ENCODE measurements at regions not wholly inside any gene's neighbourhood (a gene's known extent, or its start where the extent isn't known, plus 50 kb on each side); places are given as distances from the start of the nearest gene placed in this dataset.

DNA sequence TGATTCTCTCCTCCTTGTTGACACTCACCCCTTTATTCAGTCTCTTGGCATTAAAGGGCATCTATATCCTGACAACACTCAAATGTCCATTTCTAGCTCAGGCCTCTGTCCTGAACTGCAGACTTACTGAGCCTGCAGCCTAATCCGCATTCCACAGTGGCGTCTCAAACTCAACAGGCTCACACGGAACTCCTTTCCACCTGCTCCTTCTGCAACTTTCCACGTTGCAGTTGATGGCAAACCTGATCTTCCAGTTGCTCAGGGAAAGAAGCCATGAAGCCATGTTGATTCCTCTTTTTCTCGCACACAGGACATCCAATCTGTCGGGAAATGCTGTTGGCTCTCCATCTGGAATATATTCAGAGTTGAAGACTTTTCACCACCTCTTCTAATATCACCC, 522.4 kb downstream of the CCSER2 start:
- TF ChIP-seq, protein P1, sequence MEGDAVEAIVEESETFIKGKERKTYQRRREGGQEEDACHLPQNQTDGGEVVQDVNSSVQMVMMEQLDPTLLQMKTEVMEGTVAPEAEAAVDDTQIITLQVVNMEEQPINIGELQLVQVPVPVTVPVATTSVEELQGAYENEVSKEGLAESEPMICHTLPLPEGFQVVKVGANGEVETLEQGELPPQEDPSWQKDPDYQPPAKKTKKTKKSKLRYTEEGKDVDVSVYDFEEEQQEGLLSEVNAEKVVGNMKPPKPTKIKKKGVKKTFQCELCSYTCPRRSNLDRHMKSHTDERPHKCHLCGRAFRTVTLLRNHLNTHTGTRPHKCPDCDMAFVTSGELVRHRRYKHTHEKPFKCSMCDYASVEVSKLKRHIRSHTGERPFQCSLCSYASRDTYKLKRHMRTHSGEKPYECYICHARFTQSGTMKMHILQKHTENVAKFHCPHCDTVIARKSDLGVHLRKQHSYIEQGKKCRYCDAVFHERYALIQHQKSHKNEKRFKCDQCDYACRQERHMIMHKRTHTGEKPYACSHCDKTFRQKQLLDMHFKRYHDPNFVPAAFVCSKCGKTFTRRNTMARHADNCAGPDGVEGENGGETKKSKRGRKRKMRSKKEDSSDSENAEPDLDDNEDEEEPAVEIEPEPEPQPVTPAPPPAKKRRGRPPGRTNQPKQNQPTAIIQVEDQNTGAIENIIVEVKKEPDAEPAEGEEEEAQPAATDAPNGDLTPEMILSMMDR (conservative IDR thresholded peaks at IDR 0.05; ENCODE audit: low read depth): no peak
- no peak for DNase-seq (ENCODE audit: low spot score)
- ChIA-PET POLR2A (ENCODE audit: low non-redundant PET) (no interaction called here), CTCF (no interaction called here)
- no peak overlapping the region for H3K27ac ChIP-seq

DNA sequence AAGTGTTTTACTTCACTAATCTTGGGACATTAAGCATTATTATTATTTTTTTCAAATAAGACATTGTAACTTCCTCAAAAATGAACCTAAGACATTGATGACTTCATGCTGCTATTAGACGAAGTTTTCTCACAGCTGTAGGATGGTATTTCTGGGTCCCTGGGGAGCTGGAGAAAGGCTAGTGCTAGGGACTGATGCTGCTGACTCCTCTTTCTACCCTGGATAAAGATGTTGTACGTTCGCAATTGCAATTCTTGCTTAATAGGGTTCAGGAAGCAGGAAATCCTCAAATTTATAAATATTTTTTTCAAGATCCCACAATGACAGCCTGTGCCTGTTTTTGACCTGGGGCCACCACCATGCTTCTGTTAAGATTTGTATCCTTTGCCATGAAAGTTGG, 526.0 kb downstream of the CCSER2 start:
- ChIA-PET CTCF (no interaction called here), POLR2A (ENCODE audit: low non-redundant PET) (no interaction called here)
- H3K27ac ChIP-seq: no peak overlapping the region
- DNase-seq (ENCODE audit: low spot score): no peak
- TF ChIP-seq, protein P1 (conservative IDR thresholded peaks at IDR 0.05; ENCODE audit: low read depth): no peak

DNA sequence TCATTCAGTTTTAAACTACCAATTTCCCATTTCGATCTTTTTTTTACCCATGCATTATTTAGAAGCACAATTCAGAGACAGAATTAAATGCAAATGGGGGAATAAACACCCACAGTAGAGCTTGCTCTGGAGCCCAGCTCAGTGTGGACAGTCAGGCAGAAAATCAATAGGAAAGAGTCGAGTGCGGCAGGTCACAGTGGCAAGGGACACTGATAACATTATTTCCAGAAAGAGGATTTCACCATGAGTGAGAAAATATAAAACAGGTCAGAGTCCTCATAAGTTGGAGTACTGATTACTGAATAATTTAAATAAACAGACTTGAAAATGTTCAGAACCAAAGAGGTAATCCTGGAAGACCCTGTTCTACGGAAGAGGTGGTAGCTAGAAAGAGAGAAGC, 532.5 kb downstream of the CCSER2 start:
- DNase-seq (ENCODE audit: low spot score): no peak
- ChIA-PET POLR2A (ENCODE audit: low non-redundant PET) (no interaction called here), CTCF (no interaction called here)
- no peak overlapping the region for H3K27ac ChIP-seq
- TF ChIP-seq, protein P1 (conservative IDR thresholded peaks at IDR 0.05; ENCODE audit: low read depth): no peak

DNA sequence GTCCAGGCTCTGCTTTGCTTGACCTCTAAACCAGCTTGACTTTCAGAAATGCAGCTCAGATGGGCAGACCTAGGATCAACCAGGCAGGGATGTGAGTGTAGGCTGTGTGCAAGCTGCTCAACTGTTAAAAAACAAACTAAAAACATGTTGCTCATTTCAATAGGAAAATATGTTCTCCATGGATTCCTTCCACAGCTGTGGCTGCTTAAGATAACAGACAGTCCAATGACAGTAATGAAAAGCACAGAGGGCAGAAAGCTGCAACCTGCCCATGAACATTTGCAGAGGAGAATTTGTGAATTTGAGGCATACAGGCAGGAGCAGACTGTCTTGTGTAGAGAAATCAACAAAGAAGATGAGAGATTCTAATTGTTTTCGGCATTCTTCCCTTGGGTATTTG, 534.2 kb downstream of the CCSER2 start:
- TF ChIP-seq, protein P1 (conservative IDR thresholded peaks at IDR 0.05; ENCODE audit: low read depth): no peak
- POLR2A ChIA-PET (ENCODE audit: low non-redundant PET): no interaction called here
- CTCF ChIA-PET: no interaction called here
- DNase-seq (ENCODE audit: low spot score): no peak
- H3K27ac ChIP-seq: no peak overlapping the region

DNA sequence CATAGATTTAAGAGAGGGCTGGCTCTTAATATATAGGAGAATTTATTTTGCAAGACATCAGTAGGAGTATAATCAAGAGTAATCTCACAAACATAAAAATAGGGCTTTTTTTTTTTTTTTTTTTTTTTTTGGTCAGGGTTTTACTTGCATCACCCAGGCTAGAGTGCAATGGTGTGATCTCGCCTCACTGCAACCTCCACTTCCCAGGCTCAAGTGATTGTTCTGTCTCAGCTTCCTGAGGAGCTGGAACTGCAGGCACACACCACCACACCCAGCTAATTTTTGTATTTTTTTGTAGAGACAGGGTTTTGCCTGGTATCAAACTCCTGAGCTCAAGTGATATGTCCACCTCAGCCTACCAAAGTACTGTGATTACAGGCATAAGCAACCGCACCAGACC, 535.3 kb downstream of the CCSER2 start:
- ChIA-PET CTCF (interaction anchor here (0.6 kb wide), 1 partner anchor 94 kb away, joined by 3 read pairs; no protein-coding TSS in a partner anchor), POLR2A (ENCODE audit: low non-redundant PET) (no interaction called here)
- H3K27ac ChIP-seq: no peak overlapping the region
- DNase-seq (ENCODE audit: low spot score): no peak
- TF ChIP-seq, protein P1 (conservative IDR thresholded peaks at IDR 0.05; ENCODE audit: low read depth): no peak

DNA sequence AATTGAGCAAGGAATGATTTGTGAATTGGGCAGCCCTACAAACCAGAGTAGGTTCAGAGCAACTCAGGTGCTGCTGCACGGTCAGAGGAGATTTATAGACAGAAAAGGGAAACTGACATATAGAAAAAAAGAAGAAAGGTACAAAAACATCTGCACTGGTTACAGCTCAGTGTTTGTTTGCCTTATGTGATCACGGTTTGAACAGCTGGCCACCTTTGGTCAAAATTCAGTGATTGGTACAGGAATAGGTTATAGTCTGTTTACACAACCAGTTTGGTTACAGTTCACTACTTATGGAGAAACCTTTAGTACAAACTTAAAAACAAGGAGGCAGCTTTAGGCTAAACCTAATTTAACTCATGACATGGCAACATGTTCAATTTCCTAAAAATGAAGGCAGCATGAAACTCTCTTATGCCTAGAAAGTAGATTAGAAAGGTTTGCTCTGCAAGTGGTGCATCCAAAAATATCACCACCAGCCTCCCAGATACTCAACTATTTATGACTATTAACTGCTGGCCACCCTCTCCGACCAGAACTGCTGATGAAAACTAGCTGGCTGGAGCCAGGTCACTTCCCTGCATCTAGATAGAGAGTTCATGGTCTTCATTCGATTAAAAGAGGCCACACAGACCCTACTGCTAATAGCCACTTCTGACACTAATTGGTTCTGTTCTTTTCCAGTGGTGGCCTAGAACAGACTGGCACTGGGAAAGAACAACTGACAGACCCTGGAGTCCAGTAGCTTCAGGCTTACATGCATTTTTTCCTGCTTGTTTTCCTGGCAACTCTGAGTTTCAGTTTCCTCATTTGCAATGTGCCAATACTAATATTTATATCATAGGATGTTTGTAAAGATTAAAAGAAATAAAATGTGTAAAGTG, 548.0 kb downstream of the CCSER2 start:
- DNase-seq (ENCODE audit: low spot score): no peak
- TF ChIP-seq, protein P1 (conservative IDR thresholded peaks at IDR 0.05; ENCODE audit: low read depth): no peak
- POLR2A ChIA-PET (ENCODE audit: low non-redundant PET): no interaction called here
- CTCF ChIA-PET: no interaction called here
- H3K27ac ChIP-seq: no peak overlapping the region
